Peyer's patch (tissue), 4 donors: ENCODE measurements at regions not wholly inside any gene's neighbourhood (a gene's known extent, or its start where the extent isn't known, plus 50 kb on each side); places are given as distances from the start of the nearest gene placed in this dataset.

Experiments used
- CTCF ChIP-seq, 6 experiments: fragments of 450-650 bp in 4 of 6; fragments of 200-600 bp in 2 of 6; sonication (generic) in 1 of 6; IDR thresholded peaks; one replicate each; pipeline ENCODE4 v1.5.1; 2017 to 2019; ENCODE audit warnings: antibody characterized with exemption in 6 of 6, mild to moderate bottlenecking in 3 of 6, moderate library complexity in 1 of 6
- POLR2A ChIP-seq, 2 donors: fragments of 450-650 bp; IDR thresholded peaks; one replicate each; pipeline ENCODE4 v1.5.1; 2017; ENCODE audit warnings: antibody characterized with exemption in 2 of 2, mild to moderate bottlenecking in 2 of 2, moderate library complexity in 2 of 2

- TF ChIP-seq POLR2A (IDR thresholded peaks at IDR 0.05) (no peak), CTCF (IDR thresholded peaks at IDR 0.05) (no peak)
Measured at GRCh38 chr5:17370651-17371050, 127.4 kb upstream of the TAF11L2 start.
